ENCODE measurements at regions not wholly inside any gene's neighbourhood (a gene's known extent, or its start where the extent isn't known, plus 50 kb on each side); places are given as distances from the start of the nearest gene placed in this dataset.

GRCh38 chr2:144683966-144684365 is 164.0 kb upstream of the ZEB2 start:
- DNase-seq (ENCODE audit: low spot score), result no peak

- no peak for DNase-seq (ENCODE audit: low spot score)
Observed at GRCh38 chr2:144683107-144683753, 163.3 kb upstream of the ZEB2 start.

GRCh38 chr2:144682248-144682647 is 162.3 kb upstream of the ZEB2 start:
- DNase-seq (ENCODE audit: low spot score), result no peak

- no peak for DNase-seq (ENCODE audit: low spot score)
Observed at GRCh38 chr2:144681389-144681788, 161.5 kb upstream of the ZEB2 start.

- peak; percentile 44 for DNase-seq (ENCODE audit: low spot score)
Observed at GRCh38 chr2:144679942-144680341, 160.0 kb upstream of the ZEB2 start.

GRCh38 chr2:144678736-144679135 is 158.8 kb upstream of the ZEB2 start:
- peak; percentile 38 for DNase-seq (ENCODE audit: low spot score)

- no peak for DNase-seq (ENCODE audit: low spot score)
Observed at GRCh38 chr2:144675731-144676130, 155.8 kb upstream of the ZEB2 start.

GRCh38 chr2:144675331-144675730 is 155.4 kb upstream of the ZEB2 start:
- no peak for DNase-seq (ENCODE audit: low spot score)

GRCh38 chr2:144674071-144674470 is 154.2 kb upstream of the ZEB2 start:
- DNase-seq (ENCODE audit: low spot score), result no peak

GRCh38 chr2:144673456-144673855 is 153.5 kb upstream of the ZEB2 start:
- DNase-seq (ENCODE audit: low spot score), result no peak

GRCh38 chr2:144671695-144672455 is 152.0 kb upstream of the ZEB2 start:
- peak; percentile 9 for DNase-seq (ENCODE audit: low spot score)

- no peak for DNase-seq (ENCODE audit: low spot score)
Observed at GRCh38 chr2:144670738-144671137, 150.8 kb upstream of the ZEB2 start.

GRCh38 chr2:144670080-144670479 is 150.2 kb upstream of the ZEB2 start:
- peak; percentile 74 for DNase-seq (ENCODE audit: low spot score)

- peak; percentile 11 for DNase-seq (ENCODE audit: low spot score)
Observed at GRCh38 chr2:144669196-144669987, 149.5 kb upstream of the ZEB2 start.

- no peak for DNase-seq (ENCODE audit: low spot score)
Observed at GRCh38 chr2:144668493-144669110, 148.7 kb upstream of the ZEB2 start.

GRCh38 chr2:144666032-144666431 is 146.1 kb upstream of the ZEB2 start:
- no peak for DNase-seq (ENCODE audit: low spot score)

- no peak for DNase-seq (ENCODE audit: low spot score)
Observed at GRCh38 chr2:144663207-144663606, 143.3 kb upstream of the ZEB2 start.

- no peak for DNase-seq (ENCODE audit: low spot score)
Observed at GRCh38 chr2:144660518-144661316, 140.8 kb upstream of the ZEB2 start.

- DNase-seq (ENCODE audit: low spot score), result no peak
Observed at GRCh38 chr2:144659731-144660275, 139.9 kb upstream of the ZEB2 start.

GRCh38 chr2:144654523-144654922 is 134.6 kb upstream of the ZEB2 start:
- no peak for DNase-seq (ENCODE audit: low spot score)

GRCh38 chr2:144650907-144651306 is 131.0 kb upstream of the ZEB2 start:
- no peak for DNase-seq (ENCODE audit: low spot score)
